GM21367 (cell line): ENCODE measurements at regions not wholly inside any gene's neighbourhood (a gene's known extent, or its start where the extent isn't known, plus 50 kb on each side); places are given as distances from the start of the nearest gene placed in this dataset.

Experiments
- ATAC-seq: cut with Tn5 transposase; IDR thresholded peaks from one replicate; pipeline ENCODE4 v1.9.1; 2021; ENCODE audit not compliant: unreplicated experiment

DNA sequence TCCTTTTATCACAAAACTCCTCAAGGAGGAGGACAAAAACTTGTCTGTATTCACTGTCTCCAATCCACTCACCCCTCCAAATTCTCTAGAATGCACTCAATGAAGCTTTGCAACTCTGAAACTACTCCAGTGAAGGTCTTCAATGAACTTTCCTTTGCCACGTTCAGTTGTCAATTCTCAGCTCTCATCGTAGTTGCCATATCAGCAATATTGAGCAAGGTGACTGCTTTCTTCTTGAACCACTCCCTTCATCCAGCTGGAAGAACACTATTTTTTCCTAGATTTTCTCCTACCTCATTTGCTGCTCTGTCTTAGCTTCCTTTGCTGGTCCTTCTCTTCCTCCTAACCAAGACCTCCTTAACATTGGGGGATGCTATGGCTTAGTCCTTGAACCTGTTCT is 191.8 kb downstream of the KDR start:
- no peak for ATAC-seq

DNA sequence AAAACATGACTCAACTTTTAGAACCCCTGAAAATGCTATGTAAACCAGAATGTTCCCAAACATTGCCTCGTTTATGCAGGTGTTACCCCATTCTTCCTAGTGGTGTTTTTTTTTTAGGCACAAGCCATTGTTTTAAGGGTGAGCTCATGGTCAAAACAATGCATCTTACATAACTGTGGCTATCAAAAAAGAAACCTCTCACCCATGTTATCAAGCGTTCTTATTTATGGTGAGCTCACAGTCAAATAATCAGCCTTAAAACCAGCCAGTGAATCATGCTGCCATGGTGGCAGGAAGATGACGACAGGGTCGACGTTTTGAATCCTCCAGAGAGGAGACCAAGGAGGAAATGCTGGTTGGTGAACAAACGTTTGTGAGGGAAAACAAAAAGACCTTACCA is 195.2 kb downstream of the KDR start:
- ATAC-seq: no peak

- no peak for ATAC-seq
Measured at GRCh38 chr4:54929459-54929858, 195.9 kb downstream of the KDR start.

GRCh38 chr4:54924891-54925290 is 200.5 kb downstream of the KDR start:
- no peak for ATAC-seq

GRCh38 chr4:54915276-54915675 is 210.1 kb downstream of the KDR start:
- no peak for ATAC-seq

- no peak for ATAC-seq
Measured at GRCh38 chr4:54914781-54915180, 210.6 kb downstream of the KDR start.

GRCh38 chr4:54913751-54914526 is 211.5 kb downstream of the KDR start:
- ATAC-seq: no peak

GRCh38 chr4:54912155-54912554 is 213.2 kb downstream of the KDR start:
- no peak for ATAC-seq

GRCh38 chr4:54909961-54910360 is 215.4 kb downstream of the KDR start:
- ATAC-seq: no peak

GRCh38 chr4:54908763-54909162 is 216.6 kb downstream of the KDR start:
- ATAC-seq: no peak

- no peak for ATAC-seq
Measured at GRCh38 chr4:54904953-54905352, 220.4 kb downstream of the KDR start.

- ATAC-seq: no peak
Measured at GRCh38 chr4:54902976-54903375, 222.4 kb downstream of the KDR start.

- ATAC-seq: no peak
Measured at GRCh38 chr4:54902271-54902670, 223.1 kb downstream of the KDR start.

DNA sequence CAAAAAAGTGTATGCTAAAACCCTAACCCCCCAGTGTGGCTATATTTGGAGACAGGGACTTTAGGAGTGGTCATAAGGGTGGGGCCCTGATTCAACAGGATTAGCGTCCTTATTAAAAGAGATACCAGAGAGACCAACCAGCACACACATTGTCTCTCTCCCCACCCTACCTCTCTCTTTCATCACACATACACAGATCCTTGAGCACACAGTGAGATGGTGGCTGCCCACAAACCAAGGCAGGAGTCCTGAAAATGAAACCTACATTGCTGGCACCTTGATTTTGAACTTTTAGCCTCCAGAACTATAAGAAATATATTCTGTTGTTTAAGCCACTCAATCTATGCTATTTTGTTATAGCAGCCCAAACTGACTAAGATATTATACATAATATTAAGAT is 224.2 kb downstream of the KDR start:
- ATAC-seq: no peak

DNA sequence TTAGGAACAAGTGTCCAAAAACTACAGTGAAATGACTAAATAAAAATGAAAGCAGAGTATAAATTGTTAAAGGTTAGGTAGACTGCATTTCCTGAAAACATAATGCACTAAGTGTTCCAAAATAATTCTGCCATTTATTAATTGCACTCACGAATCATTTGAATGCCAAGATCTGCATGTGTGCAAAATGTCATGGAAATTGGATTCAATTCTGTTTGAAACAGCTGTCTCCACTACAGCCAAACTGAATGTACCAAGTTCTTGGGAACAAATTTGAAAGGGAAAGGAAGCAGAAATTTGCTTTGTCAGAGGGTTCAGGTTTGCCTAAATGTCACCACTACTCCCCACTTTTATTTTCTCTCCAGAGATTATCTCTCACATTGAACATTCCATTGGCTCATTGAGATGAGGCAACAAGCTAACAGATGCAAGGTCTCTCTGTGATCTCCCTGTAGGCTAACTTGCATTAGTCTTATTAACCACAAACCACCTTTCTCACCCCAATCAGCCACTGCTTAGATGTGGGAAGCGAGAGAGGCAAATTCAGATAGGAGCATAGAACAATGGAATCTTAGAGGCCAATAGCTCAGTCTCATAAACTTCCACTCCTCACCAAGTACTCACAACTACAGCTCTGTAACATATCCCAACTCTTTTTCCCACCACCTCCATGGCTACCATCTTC is 226.6 kb downstream of the KDR start:
- ATAC-seq: no peak

GRCh38 chr4:54898056-54898562 is 227.3 kb downstream of the KDR start:
- no peak for ATAC-seq

GRCh38 chr4:54897590-54897989 is 227.8 kb downstream of the KDR start:
- ATAC-seq: no peak

DNA sequence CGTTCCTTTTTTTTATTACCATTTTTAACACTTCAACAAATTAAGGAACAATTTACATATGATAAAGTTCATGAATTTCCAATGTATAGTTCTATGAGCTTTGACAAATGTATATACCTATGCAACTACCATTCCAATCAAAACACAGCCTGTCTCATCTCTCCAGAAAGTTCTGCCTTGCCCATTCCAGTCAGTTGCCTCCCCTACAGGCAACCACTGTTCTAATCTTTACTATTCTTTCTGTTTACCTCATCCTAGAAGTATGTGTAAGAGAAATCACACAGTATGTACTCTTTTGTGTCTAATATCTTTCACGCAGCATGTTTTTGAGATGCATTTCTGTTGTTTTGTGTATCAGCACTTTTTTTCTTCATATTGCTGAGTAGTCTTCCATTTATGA is 224.9 kb downstream of the KIT start:
- no peak for ATAC-seq

GRCh38 chr4:54879576-54879975 is 221.8 kb downstream of the KIT start:
- ATAC-seq: no peak

DNA sequence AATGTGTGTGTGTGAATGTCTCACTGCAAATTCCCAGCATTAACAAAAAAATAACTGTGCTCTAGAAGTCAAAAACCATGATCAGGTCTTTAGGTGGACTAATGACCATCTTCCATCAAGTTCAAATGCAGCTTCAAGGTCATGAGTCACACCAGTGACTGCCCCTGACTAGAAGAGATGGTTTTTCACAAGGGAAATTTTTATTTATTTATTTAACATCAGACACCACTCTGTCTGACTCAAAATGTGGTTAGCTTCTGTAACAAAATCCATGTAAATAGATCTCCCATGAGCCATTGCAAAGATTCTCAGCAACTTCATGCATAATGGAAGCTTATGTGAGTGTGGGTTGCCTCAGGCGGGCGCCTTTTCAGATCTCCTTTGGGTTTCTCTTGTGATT is 219.2 kb downstream of the KIT start:
- ATAC-seq: no peak

- ATAC-seq: no peak
Measured at GRCh38 chr4:54872261-54872660, 214.5 kb downstream of the KIT start.

- ATAC-seq: no peak
Measured at GRCh38 chr4:54863571-54864255, 206.0 kb downstream of the KIT start.
